ENCODE measurements at regions not wholly inside any gene's neighbourhood (a gene's known extent, or its start where the extent isn't known, plus 50 kb on each side); places are given as distances from the start of the nearest gene placed in this dataset.

DNA sequence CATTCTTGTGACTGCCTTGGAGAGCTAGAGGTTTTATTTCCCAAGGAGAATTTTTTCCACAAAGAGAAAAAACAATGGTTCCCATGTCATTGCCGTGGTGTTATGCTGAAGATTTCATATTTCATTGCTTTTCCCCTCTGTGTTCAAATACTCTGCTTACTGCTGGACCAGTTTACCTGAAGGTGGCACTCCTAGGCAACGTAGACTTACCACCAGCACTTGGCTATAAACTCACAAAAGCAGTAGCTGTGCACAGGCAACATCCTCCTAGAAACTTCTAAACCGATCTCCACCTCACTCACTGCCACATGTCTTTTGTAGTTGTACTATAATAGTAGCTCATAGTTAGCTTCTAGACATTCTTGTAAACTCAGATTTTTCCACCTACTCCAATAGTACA is 1319.7 kb upstream of the CRIM1 start:
- no peak for TF ChIP-seq POLR2AphosphoS5 (IDR thresholded peaks at IDR 0.05; ENCODE audit: low read depth, low read length)
- TF ChIP-seq FOXM1 (IDR thresholded peaks at IDR 0.05; ENCODE audit: low read depth), result no peak
- TF ChIP-seq YY1 (IDR thresholded peaks at IDR 0.05; ENCODE audit: low read depth), result no peak
- TF ChIP-seq EP300 (IDR thresholded peaks at IDR 0.05; ENCODE audit: borderline replicate concordance in 1 of 2, low read depth in 1 of 2, low read length in 1 of 2), result no peak
- no peak for TF ChIP-seq TEAD4 (IDR thresholded peaks at IDR 0.05; ENCODE audit: borderline replicate concordance, insufficient read depth)
- no peak for TF ChIP-seq EZH2phosphoT487 (IDR thresholded peaks at IDR 0.05; ENCODE audit: borderline replicate concordance, low read depth)
- TF ChIP-seq, protein P1, sequence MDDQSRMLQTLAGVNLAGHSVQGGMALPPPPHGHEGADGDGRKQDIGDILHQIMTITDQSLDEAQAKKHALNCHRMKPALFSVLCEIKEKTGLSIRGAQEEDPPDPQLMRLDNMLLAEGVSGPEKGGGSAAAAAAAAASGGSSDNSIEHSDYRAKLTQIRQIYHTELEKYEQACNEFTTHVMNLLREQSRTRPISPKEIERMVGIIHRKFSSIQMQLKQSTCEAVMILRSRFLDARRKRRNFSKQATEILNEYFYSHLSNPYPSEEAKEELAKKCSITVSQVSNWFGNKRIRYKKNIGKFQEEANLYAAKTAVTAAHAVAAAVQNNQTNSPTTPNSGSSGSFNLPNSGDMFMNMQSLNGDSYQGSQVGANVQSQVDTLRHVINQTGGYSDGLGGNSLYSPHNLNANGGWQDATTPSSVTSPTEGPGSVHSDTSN (IDR thresholded peaks at IDR 0.05), result no peak
- TF ChIP-seq, protein P2, sequence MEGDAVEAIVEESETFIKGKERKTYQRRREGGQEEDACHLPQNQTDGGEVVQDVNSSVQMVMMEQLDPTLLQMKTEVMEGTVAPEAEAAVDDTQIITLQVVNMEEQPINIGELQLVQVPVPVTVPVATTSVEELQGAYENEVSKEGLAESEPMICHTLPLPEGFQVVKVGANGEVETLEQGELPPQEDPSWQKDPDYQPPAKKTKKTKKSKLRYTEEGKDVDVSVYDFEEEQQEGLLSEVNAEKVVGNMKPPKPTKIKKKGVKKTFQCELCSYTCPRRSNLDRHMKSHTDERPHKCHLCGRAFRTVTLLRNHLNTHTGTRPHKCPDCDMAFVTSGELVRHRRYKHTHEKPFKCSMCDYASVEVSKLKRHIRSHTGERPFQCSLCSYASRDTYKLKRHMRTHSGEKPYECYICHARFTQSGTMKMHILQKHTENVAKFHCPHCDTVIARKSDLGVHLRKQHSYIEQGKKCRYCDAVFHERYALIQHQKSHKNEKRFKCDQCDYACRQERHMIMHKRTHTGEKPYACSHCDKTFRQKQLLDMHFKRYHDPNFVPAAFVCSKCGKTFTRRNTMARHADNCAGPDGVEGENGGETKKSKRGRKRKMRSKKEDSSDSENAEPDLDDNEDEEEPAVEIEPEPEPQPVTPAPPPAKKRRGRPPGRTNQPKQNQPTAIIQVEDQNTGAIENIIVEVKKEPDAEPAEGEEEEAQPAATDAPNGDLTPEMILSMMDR (IDR thresholded peaks at IDR 0.05), result peak; percentile 29
- TF ChIP-seq NRF1 (IDR thresholded peaks at IDR 0.05; ENCODE audit: low read depth, low read length), result no peak
- TF ChIP-seq, protein P3, sequence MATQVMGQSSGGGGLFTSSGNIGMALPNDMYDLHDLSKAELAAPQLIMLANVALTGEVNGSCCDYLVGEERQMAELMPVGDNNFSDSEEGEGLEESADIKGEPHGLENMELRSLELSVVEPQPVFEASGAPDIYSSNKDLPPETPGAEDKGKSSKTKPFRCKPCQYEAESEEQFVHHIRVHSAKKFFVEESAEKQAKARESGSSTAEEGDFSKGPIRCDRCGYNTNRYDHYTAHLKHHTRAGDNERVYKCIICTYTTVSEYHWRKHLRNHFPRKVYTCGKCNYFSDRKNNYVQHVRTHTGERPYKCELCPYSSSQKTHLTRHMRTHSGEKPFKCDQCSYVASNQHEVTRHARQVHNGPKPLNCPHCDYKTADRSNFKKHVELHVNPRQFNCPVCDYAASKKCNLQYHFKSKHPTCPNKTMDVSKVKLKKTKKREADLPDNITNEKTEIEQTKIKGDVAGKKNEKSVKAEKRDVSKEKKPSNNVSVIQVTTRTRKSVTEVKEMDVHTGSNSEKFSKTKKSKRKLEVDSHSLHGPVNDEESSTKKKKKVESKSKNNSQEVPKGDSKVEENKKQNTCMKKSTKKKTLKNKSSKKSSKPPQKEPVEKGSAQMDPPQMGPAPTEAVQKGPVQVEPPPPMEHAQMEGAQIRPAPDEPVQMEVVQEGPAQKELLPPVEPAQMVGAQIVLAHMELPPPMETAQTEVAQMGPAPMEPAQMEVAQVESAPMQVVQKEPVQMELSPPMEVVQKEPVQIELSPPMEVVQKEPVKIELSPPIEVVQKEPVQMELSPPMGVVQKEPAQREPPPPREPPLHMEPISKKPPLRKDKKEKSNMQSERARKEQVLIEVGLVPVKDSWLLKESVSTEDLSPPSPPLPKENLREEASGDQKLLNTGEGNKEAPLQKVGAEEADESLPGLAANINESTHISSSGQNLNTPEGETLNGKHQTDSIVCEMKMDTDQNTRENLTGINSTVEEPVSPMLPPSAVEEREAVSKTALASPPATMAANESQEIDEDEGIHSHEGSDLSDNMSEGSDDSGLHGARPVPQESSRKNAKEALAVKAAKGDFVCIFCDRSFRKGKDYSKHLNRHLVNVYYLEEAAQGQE (IDR thresholded peaks at IDR 0.05; ENCODE audit: low read depth, low read length), result no peak
- no peak for TF ChIP-seq CHD2 (IDR thresholded peaks at IDR 0.05; ENCODE audit: low read length, partially characterized antibody)
- no peak for TF ChIP-seq GATA2 (CRISPR knock-in tag; IDR thresholded peaks at IDR 0.05)
- TF ChIP-seq, protein P4, sequence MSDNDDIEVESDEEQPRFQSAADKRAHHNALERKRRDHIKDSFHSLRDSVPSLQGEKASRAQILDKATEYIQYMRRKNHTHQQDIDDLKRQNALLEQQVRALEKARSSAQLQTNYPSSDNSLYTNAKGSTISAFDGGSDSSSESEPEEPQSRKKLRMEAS (IDR thresholded peaks at IDR 0.05; ENCODE audit: low read depth), result no peak

Data from SK-N-SH (cell line).